ENCODE measurements at regions not wholly inside any gene's neighbourhood (a gene's known extent, or its start where the extent isn't known, plus 50 kb on each side); places are given as distances from the start of the nearest gene placed in this dataset.

DNA sequence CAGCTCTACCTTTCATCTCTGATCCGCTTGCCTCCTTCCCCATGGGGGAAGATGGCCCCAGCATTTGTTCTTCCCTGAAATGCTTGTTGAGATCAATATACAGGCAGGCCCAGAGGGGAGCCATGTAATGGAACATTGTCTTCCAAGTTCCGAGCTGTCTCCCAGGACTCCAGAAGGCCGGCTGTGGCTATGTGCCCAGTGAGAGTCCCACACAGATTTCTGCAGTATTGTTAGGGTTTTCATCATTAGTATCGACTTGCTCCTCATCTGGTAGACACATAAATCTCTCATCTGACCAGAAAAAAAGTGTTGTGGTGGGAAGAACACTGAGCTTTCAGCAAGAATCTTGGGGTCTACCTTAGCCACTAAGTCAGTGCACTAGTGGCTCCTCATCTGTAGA lies 163.4 kb downstream of the TRIM29 start:
- TF ChIP-seq, protein P1, sequence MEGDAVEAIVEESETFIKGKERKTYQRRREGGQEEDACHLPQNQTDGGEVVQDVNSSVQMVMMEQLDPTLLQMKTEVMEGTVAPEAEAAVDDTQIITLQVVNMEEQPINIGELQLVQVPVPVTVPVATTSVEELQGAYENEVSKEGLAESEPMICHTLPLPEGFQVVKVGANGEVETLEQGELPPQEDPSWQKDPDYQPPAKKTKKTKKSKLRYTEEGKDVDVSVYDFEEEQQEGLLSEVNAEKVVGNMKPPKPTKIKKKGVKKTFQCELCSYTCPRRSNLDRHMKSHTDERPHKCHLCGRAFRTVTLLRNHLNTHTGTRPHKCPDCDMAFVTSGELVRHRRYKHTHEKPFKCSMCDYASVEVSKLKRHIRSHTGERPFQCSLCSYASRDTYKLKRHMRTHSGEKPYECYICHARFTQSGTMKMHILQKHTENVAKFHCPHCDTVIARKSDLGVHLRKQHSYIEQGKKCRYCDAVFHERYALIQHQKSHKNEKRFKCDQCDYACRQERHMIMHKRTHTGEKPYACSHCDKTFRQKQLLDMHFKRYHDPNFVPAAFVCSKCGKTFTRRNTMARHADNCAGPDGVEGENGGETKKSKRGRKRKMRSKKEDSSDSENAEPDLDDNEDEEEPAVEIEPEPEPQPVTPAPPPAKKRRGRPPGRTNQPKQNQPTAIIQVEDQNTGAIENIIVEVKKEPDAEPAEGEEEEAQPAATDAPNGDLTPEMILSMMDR (IDR thresholded peaks at IDR 0.05; ENCODE audit: low read depth, low read length, missing control alignments), result no peak
- no peak for DNase-seq (ENCODE audit: extremely low read depth, low read depth)
- no peak overlapping the region for H3K4me3 ChIP-seq (replicated peaks; ENCODE audit: low read depth, low read length)

DNA sequence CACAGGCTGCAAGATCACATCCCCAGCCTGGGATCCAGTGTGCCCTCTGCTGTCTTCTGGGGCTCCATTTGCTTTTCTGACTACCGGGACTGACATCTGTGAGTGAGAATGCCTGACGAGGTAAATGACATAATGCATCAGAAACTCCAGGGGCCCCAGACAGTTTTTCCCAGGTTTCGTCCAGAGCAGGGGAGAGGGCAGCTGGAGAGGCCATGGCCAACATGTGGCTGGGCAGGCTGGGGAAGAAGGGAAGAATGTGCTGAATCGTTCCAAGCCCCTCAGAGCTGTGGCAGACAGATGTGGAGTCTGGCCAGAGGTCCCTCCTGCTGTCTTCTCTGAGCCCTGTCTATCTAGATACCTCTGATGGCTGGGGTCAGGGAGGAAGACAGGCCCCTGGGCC lies 163.9 kb downstream of the TRIM29 start:
- TF ChIP-seq, protein P1 (IDR thresholded peaks at IDR 0.05; ENCODE audit: low read depth, low read length, missing control alignments), result no peak
- H3K4me3 ChIP-seq (replicated peaks; ENCODE audit: low read depth, low read length), result no peak overlapping the region
- DNase-seq (ENCODE audit: extremely low read depth, low read depth), result no peak

DNA sequence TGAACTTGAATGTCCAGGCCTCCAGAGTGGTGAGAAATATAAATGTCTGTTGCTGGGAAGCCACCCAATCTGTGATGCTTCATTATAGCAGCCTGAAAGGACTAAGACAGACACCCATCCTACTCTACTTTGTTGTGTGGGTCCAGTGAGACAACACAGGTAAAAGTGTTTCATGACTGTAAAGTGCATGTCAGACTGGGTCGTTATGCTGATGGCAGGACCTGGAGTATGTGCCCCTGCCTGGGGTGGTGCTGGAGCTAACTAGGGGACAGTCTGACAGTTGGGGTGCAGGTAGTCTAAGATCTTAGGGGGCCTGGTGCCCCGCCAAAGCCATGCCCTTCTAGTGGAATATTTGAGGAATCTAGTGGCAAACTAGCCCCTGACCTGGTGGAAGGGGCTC lies 165.6 kb downstream of the TRIM29 start:
- H3K4me3 ChIP-seq (replicated peaks; ENCODE audit: low read depth, low read length), result no peak overlapping the region
- TF ChIP-seq, protein P1 (IDR thresholded peaks at IDR 0.05; ENCODE audit: low read depth, low read length, missing control alignments), result no peak

DNA sequence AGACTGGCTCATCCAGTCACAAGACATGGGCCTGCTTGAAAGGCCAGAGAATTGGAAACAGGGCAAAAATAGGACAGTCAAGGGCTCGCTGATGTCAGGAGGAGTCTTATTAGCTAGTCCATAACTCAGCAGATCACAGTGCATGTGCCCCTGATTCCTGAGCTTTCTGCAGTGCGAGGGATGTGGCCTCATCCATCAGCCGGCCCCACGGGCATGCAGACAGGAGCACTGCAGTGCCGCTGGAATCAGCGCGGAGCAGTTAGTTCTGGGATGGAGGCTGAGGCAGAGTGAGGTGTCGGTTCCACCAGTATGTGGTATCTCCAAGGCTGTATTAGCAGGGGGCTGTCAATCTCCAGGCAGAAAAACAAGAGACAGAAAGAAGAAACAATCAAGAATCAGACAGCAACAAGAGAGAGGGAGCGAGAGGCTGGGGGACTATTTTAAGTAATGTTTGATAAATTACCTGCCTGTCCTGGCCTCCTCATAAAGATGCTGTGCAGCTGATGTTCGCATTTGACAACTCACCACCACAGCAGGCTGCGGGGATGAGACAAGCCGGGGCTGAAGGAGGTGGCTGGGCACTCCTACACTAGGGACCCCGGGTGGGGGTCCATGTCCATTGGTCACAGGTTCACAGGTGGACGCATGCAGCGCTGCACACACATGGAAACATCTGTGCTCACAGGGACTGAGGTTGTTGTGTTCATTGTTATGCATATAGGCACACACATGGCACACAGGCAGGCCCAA lies 167.2 kb downstream of the TRIM29 start:
- TF ChIP-seq, protein P1 (IDR thresholded peaks at IDR 0.05; ENCODE audit: low read depth, low read length, missing control alignments), result no peak
- no peak overlapping the region for H3K4me3 ChIP-seq (replicated peaks; ENCODE audit: low read depth, low read length)
- no peak for DNase-seq (ENCODE audit: extremely low read depth, low read depth)

More for the DNA sequence above, 165.6 kb downstream of the TRIM29 start:
- DNase-seq (ENCODE audit: extremely low read depth, low read depth), result no peak

DNA sequence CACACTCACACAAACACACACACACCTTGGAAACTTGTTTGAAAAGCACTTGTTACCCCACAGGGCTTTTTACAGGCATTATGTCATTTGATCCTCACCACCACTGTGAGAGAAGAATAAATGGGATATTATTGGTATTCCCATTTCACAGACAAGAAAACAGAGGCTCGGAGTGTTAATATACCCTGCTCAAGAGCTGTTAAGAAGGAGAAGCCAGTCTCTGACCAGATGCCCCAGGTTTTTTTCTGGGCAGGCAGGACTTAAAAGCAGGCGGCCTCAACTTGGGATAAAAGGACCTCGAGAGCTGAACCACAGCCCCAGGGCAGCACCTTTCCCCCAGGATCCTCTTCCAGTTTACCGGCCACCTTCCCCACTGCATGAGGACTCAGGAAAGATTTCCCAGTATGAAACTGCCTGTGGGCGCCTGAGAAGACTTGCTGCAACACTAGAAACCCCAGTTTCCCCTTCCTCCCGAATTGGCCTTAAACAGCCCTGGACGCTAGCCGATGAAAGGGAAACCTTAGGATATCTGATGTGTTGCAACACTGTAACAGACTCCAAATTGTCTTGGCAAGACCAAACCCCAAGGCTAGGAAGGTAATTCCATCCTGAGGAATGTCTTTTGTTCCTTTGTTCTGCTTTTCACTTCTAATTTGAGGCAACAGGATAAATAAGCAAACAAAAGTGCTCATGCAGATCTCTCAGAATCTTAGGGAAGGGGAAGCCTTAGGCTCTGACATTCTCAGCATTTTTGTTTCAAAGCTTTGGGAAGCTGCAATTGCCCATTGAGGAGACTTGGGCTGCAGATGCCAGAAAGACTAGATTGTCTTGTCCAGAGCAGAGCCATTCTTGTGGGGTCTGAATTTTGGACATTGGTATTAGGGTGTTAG lies 173.5 kb downstream of the TRIM29 start:
- H3K4me3 ChIP-seq (replicated peaks; ENCODE audit: low read depth, low read length), result no peak overlapping the region
- no peak for DNase-seq (ENCODE audit: extremely low read depth, low read depth)
- TF ChIP-seq, protein P1 (IDR thresholded peaks at IDR 0.05; ENCODE audit: low read depth, low read length, missing control alignments), result no peak

DNA sequence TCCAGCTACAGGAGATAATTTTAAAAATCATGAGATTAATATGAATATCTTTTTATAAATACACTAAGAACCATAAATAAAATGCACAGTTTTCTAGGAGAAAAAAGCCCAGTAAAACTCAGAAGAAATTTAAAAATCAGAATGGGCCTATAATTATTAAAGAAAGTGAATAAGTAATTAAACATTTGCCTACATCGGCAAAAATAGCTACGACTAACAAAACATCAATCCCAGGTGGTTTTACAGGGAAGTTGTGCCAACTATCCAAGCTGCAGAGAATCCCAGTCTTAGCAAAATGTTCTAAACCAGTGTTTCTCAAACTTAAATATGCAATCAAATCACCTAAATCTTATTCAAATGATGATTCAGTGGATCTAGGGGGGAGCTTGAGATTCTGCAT lies 180.0 kb downstream of the TRIM29 start:
- no peak overlapping the region for H3K4me3 ChIP-seq (replicated peaks; ENCODE audit: low read depth, low read length)
- TF ChIP-seq, protein P1 (IDR thresholded peaks at IDR 0.05; ENCODE audit: low read depth, low read length, missing control alignments), result no peak
- no peak for DNase-seq (ENCODE audit: extremely low read depth, low read depth)

Measured in HFF-Myc (cell line).